Loucy (cell line): ENCODE measurements at regions not wholly inside any gene's neighbourhood (a gene's known extent, or its start where the extent isn't known, plus 50 kb on each side); places are given as distances from the start of the nearest gene placed in this dataset.

Experiments used
- H2AFZ ChIP-seq: fragments of 200-600 bp; sonication (generic); 2 replicates; pipeline ENCODE4 v1.6.0; 2016; ENCODE audit warnings: antibody characterized with exemption, mild to moderate bottlenecking, low read length, moderate library complexity
- H3F3A ChIP-seq: fragments of 200-600 bp; 2 replicates; pipeline ENCODE4 v1.6.0; 2016; ENCODE audit warnings: antibody characterized with exemption, low read depth, mild to moderate bottlenecking
- H3K27me3 ChIP-seq: fragments of 200-600 bp; sonication (generic); 2 replicates; pipeline ENCODE4 v1.6.1; 2014; ENCODE audit warnings: low read length, mild to moderate bottlenecking; ENCODE audit not compliant: insufficient read depth, poor library complexity, severe bottlenecking
- H3K36me3 ChIP-seq: fragments of 200-600 bp; sonication (generic); 2 replicates; pipeline ENCODE4 v1.6.1; 2016; ENCODE audit warnings: low read length; ENCODE audit not compliant: insufficient read depth
- H3K4me1 ChIP-seq: fragments of 200-600 bp; sonication (generic); 2 replicates; pipeline ENCODE4 v1.5.1; 2014; ENCODE audit warnings: low read length, mild to moderate bottlenecking; ENCODE audit not compliant: insufficient read depth, poor library complexity, severe bottlenecking
- H3K4me2 ChIP-seq: fragments of 200-600 bp; sonication (generic); 2 replicates; pipeline ENCODE4 v1.6.0; 2014; ENCODE audit warnings: antibody characterized with exemption, low read length, low read depth, mild to moderate bottlenecking; ENCODE audit not compliant: poor library complexity, severe bottlenecking
- H3K4me3 ChIP-seq: fragments of 200-600 bp; sonication (generic); 2 replicates; pipeline ENCODE4 v1.5.1; 2014; ENCODE audit warnings: low read length, mild to moderate bottlenecking, mixed read lengths; ENCODE audit not compliant: poor library complexity, severe bottlenecking
- H3K79me2 ChIP-seq: fragments of 200-600 bp; sonication (generic); 2 replicates; pipeline ENCODE4 v1.6.1; 2014; ENCODE audit warnings: low read length; ENCODE audit not compliant: insufficient read depth
- H3K9ac ChIP-seq: fragments of 200-600 bp; sonication (generic); 2 replicates; pipeline ENCODE4 v1.6.0; 2014; ENCODE audit warnings: mild to moderate bottlenecking, low read depth, low read length, moderate library complexity; ENCODE audit not compliant: poor library complexity, severe bottlenecking
- H3K9me2 ChIP-seq: fragments of 200-600 bp; sonication (generic); replicated peaks from 2 replicates; pipeline ENCODE4 v1.6.1; 2016; ENCODE audit warnings: low read depth, low read length, mixed read lengths
- H3K9me3 ChIP-seq: fragments of 200-600 bp; sonication (generic); 2 replicates; pipeline ENCODE4 v1.6.1; 2014; ENCODE audit warnings: mild to moderate bottlenecking, antibody characterized with exemption, low read length, low read depth; ENCODE audit not compliant: insufficient read depth
- H4K20me1 ChIP-seq: fragments of 200-600 bp; sonication (generic); 2 replicates; pipeline ENCODE4 v1.6.0; 2014; ENCODE audit warnings: antibody characterized with exemption, low read length, mild to moderate bottlenecking; ENCODE audit not compliant: insufficient read depth, poor library complexity, severe bottlenecking
- CTCF ChIP-seq: fragments of 200-600 bp; sonication (generic); conservative IDR thresholded peaks from 2 replicates; pipeline ENCODE4 v1.5.1; 2014; ENCODE audit warnings: mild to moderate bottlenecking, antibody characterized with exemption, low read length
- EZH2phosphoT487 ChIP-seq: fragments of 200-600 bp; IDR thresholded peaks from 2 replicates; pipeline ENCODE4 v1.6.1; 2018; ENCODE audit warnings: antibody characterized with exemption, mild to moderate bottlenecking, moderate library complexity, borderline replicate concordance

- Histone ChIP-seq H4K20me1 (no peaks in the 10 kb centered on the region), H3K27me3 (no peaks in the 10 kb centered on the region), H3K79me2 (no peaks in the 10 kb centered on the region), H3K36me3 (no peaks in the 10 kb centered on the region), H3F3A (no peaks in the 10 kb centered on the region), H3K9me2 (no peaks in the 10 kb centered on the region), H3K9ac (no peak overlapping the region), H2AFZ (no peak overlapping the region), H3K4me3 (no peak overlapping the region), H3K9me3 (no peaks in the 10 kb centered on the region), H3K4me2 (no peak overlapping the region), H3K4me1 (no peaks in the 10 kb centered on the region)
- TF ChIP-seq CTCF (no peak), EZH2phosphoT487 (no peak)
Observed at GRCh38 chr16:72228014-72228413, 56.1 kb upstream of the PMFBP1 start.

- Histone ChIP-seq H2AFZ (no peak overlapping the region), H4K20me1 (no peaks in the 10 kb centered on the region), H3K9me3 (no peaks in the 10 kb centered on the region), H3K4me1 (no peaks in the 10 kb centered on the region), H3K4me2 (no peak overlapping the region), H3K4me3 (no peak overlapping the region), H3F3A (no peaks in the 10 kb centered on the region), H3K79me2 (no peaks in the 10 kb centered on the region), H3K9ac (no peak overlapping the region), H3K9me2 (no peaks in the 10 kb centered on the region), H3K36me3 (no peaks in the 10 kb centered on the region), H3K27me3 (no peaks in the 10 kb centered on the region)
- no peak for TF ChIP-seq CTCF
Observed at GRCh38 chr16:72226136-72226535, 54.2 kb upstream of the PMFBP1 start.

- no peaks in the 10 kb centered on the region for H3K9me2 ChIP-seq
Observed at GRCh38 chr16:72224260-72224768, 52.4 kb upstream of the PMFBP1 start.

More at GRCh38 chr16:72224260-72224768, 52.4 kb upstream of the PMFBP1 start:
- Histone ChIP-seq H3K9ac (no peak overlapping the region), H3K4me3 (no peak overlapping the region), H3K4me1 (no peaks in the 10 kb centered on the region), H3K79me2 (no peaks in the 10 kb centered on the region), H3K9me3 (no peaks in the 10 kb centered on the region), H3K4me2 (no peak overlapping the region), H3F3A (no peaks in the 10 kb centered on the region), H3K36me3 (no peaks in the 10 kb centered on the region), H2AFZ (no peak overlapping the region), H4K20me1 (no peaks in the 10 kb centered on the region), H3K27me3 (no peaks in the 10 kb centered on the region)
- TF ChIP-seq EZH2phosphoT487 (no peak), CTCF (no peak)
